ENCODE measurements at regions not wholly inside any gene's neighbourhood (a gene's known extent, or its start where the extent isn't known, plus 50 kb on each side); places are given as distances from the start of the nearest gene placed in this dataset.

GRCh38 chr7:35386082-35386815 is 132.3 kb upstream of the TBX20 start:
- peaks cover 5% of the 10 kb centered on the region for H3K27me3 Mint-ChIP-seq
- H3K9me3 Mint-ChIP-seq: no peaks in the 10 kb centered on the region
- no peak for DNase-seq
- no peak overlapping the region for H3K27ac Mint-ChIP-seq
- no peak overlapping the region for H3K4me3 Mint-ChIP-seq
- H3K36me3 Mint-ChIP-seq (ENCODE audit: low read depth): no peaks in the 10 kb centered on the region
- H3K4me1 Mint-ChIP-seq (ENCODE audit: low read depth): no peaks in the 10 kb centered on the region

GRCh38 chr7:35384761-35385700 is 131.1 kb upstream of the TBX20 start:
- Mint-ChIP-seq H3K4me3 (no peak overlapping the region), H3K4me1 (ENCODE audit: low read depth) (no peaks in the 10 kb centered on the region), H3K36me3 (ENCODE audit: low read depth) (no peaks in the 10 kb centered on the region), H3K9me3 (no peaks in the 10 kb centered on the region), H3K27me3 (peaks cover 8% of the 10 kb centered on the region), H3K27ac (no peak overlapping the region)
- DNase-seq: no peak

GRCh38 chr7:35380739-35381224 is 126.9 kb upstream of the TBX20 start:
- Mint-ChIP-seq H3K4me3 (no peak overlapping the region), H3K36me3 (ENCODE audit: low read depth) (no peaks in the 10 kb centered on the region), H3K27ac (no peak overlapping the region), H3K4me1 (ENCODE audit: low read depth) (no peaks in the 10 kb centered on the region), H3K27me3 (peaks cover 11% of the 10 kb centered on the region), H3K9me3 (no peaks in the 10 kb centered on the region)
- DNase-seq: no peak

- Mint-ChIP-seq H3K27ac (no peak overlapping the region), H3K27me3 (peaks cover 11% of the 10 kb centered on the region), H3K4me1 (ENCODE audit: low read depth) (no peaks in the 10 kb centered on the region), H3K4me3 (no peak overlapping the region), H3K9me3 (no peaks in the 10 kb centered on the region), H3K36me3 (ENCODE audit: low read depth) (no peaks in the 10 kb centered on the region)
- no peak for DNase-seq
Measured at GRCh38 chr7:35379481-35379880, 125.6 kb upstream of the TBX20 start.

- H3K9me3 Mint-ChIP-seq: no peaks in the 10 kb centered on the region
- H3K27me3 Mint-ChIP-seq: peaks cover 5% of the 10 kb centered on the region
Measured at GRCh38 chr7:35375516-35375915, 121.6 kb upstream of the TBX20 start.

GRCh38 chr7:35374858-35375257 is 121.0 kb upstream of the TBX20 start:
- H3K27me3 Mint-ChIP-seq: peaks cover 4% of the 10 kb centered on the region
- H3K36me3 Mint-ChIP-seq (ENCODE audit: low read depth): no peaks in the 10 kb centered on the region

More at GRCh38 chr7:35375516-35375915, 121.6 kb upstream of the TBX20 start:
- Mint-ChIP-seq H3K4me1 (ENCODE audit: low read depth) (no peaks in the 10 kb centered on the region), H3K4me3 (no peak overlapping the region), H3K36me3 (ENCODE audit: low read depth) (no peaks in the 10 kb centered on the region), H3K27ac (no peak overlapping the region)
- DNase-seq: no peak

GRCh38 chr7:35371221-35371620 is 117.3 kb upstream of the TBX20 start:
- no peak overlapping the region for H3K4me3 Mint-ChIP-seq
- no peaks in the 10 kb centered on the region for H3K9me3 Mint-ChIP-seq
- H3K36me3 Mint-ChIP-seq (ENCODE audit: low read depth): no peaks in the 10 kb centered on the region
- DNase-seq: no peak
- no peak overlapping the region for H3K27ac Mint-ChIP-seq
- no peaks in the 10 kb centered on the region for H3K4me1 Mint-ChIP-seq (ENCODE audit: low read depth)
- H3K27me3 Mint-ChIP-seq: no peaks in the 10 kb centered on the region

More at GRCh38 chr7:35374858-35375257, 121.0 kb upstream of the TBX20 start:
- H3K27ac Mint-ChIP-seq: no peak overlapping the region
- H3K4me3 Mint-ChIP-seq: no peak overlapping the region
- no peaks in the 10 kb centered on the region for H3K4me1 Mint-ChIP-seq (ENCODE audit: low read depth)
- no peak for DNase-seq
- H3K9me3 Mint-ChIP-seq: no peaks in the 10 kb centered on the region

- DNase-seq: no peak
- Mint-ChIP-seq H3K27me3 (no peaks in the 10 kb centered on the region), H3K36me3 (ENCODE audit: low read depth) (no peaks in the 10 kb centered on the region), H3K4me3 (no peak overlapping the region), H3K9me3 (no peaks in the 10 kb centered on the region), H3K4me1 (ENCODE audit: low read depth) (no peaks in the 10 kb centered on the region), H3K27ac (no peak overlapping the region)
Measured at GRCh38 chr7:35370687-35371086, 116.8 kb upstream of the TBX20 start.

- no peak overlapping the region for H3K27ac Mint-ChIP-seq
- H3K36me3 Mint-ChIP-seq (ENCODE audit: low read depth): no peaks in the 10 kb centered on the region
- H3K4me3 Mint-ChIP-seq: no peak overlapping the region
- H3K9me3 Mint-ChIP-seq: no peaks in the 10 kb centered on the region
- DNase-seq: no peak
- H3K27me3 Mint-ChIP-seq: peaks cover 2% of the 10 kb centered on the region
- no peaks in the 10 kb centered on the region for H3K4me1 Mint-ChIP-seq (ENCODE audit: low read depth)
Measured at GRCh38 chr7:35366167-35367155, 112.6 kb upstream of the TBX20 start.

- no peaks in the 10 kb centered on the region for H3K4me1 Mint-ChIP-seq (ENCODE audit: low read depth)
- H3K27ac Mint-ChIP-seq: no peak overlapping the region
- no peaks in the 10 kb centered on the region for H3K36me3 Mint-ChIP-seq (ENCODE audit: low read depth)
- H3K9me3 Mint-ChIP-seq: no peaks in the 10 kb centered on the region
- no peak for DNase-seq
- peaks cover 2% of the 10 kb centered on the region for H3K27me3 Mint-ChIP-seq
- no peak overlapping the region for H3K4me3 Mint-ChIP-seq
Measured at GRCh38 chr7:35365523-35365922, 111.6 kb upstream of the TBX20 start.

GRCh38 chr7:35362341-35362740 is 108.4 kb upstream of the TBX20 start:
- H3K27me3 Mint-ChIP-seq: peaks cover 2% of the 10 kb centered on the region
- H3K36me3 Mint-ChIP-seq (ENCODE audit: low read depth): no peaks in the 10 kb centered on the region
- no peak overlapping the region for H3K4me3 Mint-ChIP-seq
- H3K9me3 Mint-ChIP-seq: no peaks in the 10 kb centered on the region
- no peak for DNase-seq
- H3K27ac Mint-ChIP-seq: no peak overlapping the region
- H3K4me1 Mint-ChIP-seq (ENCODE audit: low read depth): no peaks in the 10 kb centered on the region

GRCh38 chr7:35359423-35359822 is 105.5 kb upstream of the TBX20 start:
- Mint-ChIP-seq H3K9me3 (no peaks in the 10 kb centered on the region), H3K27me3 (peaks cover 5% of the 10 kb centered on the region), H3K4me3 (no peak overlapping the region), H3K4me1 (ENCODE audit: low read depth) (no peaks in the 10 kb centered on the region), H3K36me3 (ENCODE audit: low read depth) (no peaks in the 10 kb centered on the region), H3K27ac (no peak overlapping the region)
- no peak for DNase-seq

- Mint-ChIP-seq H3K27me3 (peaks cover 7% of the 10 kb centered on the region), H3K4me3 (no peak overlapping the region), H3K27ac (no peak overlapping the region), H3K36me3 (ENCODE audit: low read depth) (no peaks in the 10 kb centered on the region), H3K9me3 (no peaks in the 10 kb centered on the region), H3K4me1 (ENCODE audit: low read depth) (no peaks in the 10 kb centered on the region)
- DNase-seq: no peak
Measured at GRCh38 chr7:35356495-35356894, 102.6 kb upstream of the TBX20 start.

- Mint-ChIP-seq H3K9me3 (no peaks in the 10 kb centered on the region), H3K4me1 (ENCODE audit: low read depth) (no peaks in the 10 kb centered on the region), H3K4me3 (no peak overlapping the region), H3K36me3 (ENCODE audit: low read depth) (no peaks in the 10 kb centered on the region), H3K27me3 (peaks cover 11% of the 10 kb centered on the region), H3K27ac (no peak overlapping the region)
- DNase-seq: no peak
Measured at GRCh38 chr7:35355911-35356310, 102.0 kb upstream of the TBX20 start.
